NCI-H2196 treated with DMSO at 0.1 percent for 48 hours (cell line): ENCODE measurements at regions not wholly inside any gene's neighbourhood (a gene's known extent, or its start where the extent isn't known, plus 50 kb on each side); places are given as distances from the start of the nearest gene placed in this dataset.

Experiments
- DNase-seq: peaks from one replicate; lab custom pipeline; 2025; ENCODE audit not compliant: unreplicated experiment; lab: John Stamatoyannopoulos, UW

- DNase-seq, result no peak
Observed at GRCh38 chr17:37796076-37796475, 51.2 kb upstream of the HNF1B start.
